Fibroblast of lung (primary cell): ENCODE measurements at regions not wholly inside any gene's neighbourhood (a gene's known extent, or its start where the extent isn't known, plus 50 kb on each side); places are given as distances from the start of the nearest gene placed in this dataset.
"Not testable (repeated sequence)": the region's sequence is repeated elsewhere in the genome, so short reads cannot be mapped to it uniquely, and the experiment has no call there.

Experiments used
- DNase-seq, 2 donors: peaks; one replicate each; pipeline versions ENCODE4 v3.0.0 to v3.0.0-alpha.2; 2010; ENCODE audit warnings: low read depth in 2 of 2
- H2AFZ ChIP-seq: 2 replicates; pipeline ENCODE4 v1.5.1; 2012; ENCODE audit warnings: low read length, control low read depth, inconsistent platforms
- H3K27ac ChIP-seq: 2 replicates; pipeline ENCODE4 v1.5.1; 2011; ENCODE audit warnings: low read length, control low read depth; ENCODE audit not compliant: insufficient read depth
- H3K27me3 ChIP-seq: 2 replicates; pipeline ENCODE4 v1.5.1; 2011; ENCODE audit warnings: mild to moderate bottlenecking, low read length; ENCODE audit not compliant: control insufficient read depth, insufficient read depth
- H3K36me3 ChIP-seq: 2 replicates; pipeline ENCODE4 v1.5.1; 2011; ENCODE audit warnings: low read length; ENCODE audit not compliant: control insufficient read depth, insufficient read depth
- H3K4me1 ChIP-seq: 2 replicates; pipeline ENCODE4 v1.5.1; 2011; ENCODE audit warnings: low read length; ENCODE audit not compliant: control insufficient read depth, insufficient read depth; ENCODE audit errors: extremely low read depth
- H3K4me2 ChIP-seq: 2 replicates; pipeline ENCODE4 v1.5.1; 2011; ENCODE audit warnings: low read length, control low read depth; ENCODE audit not compliant: insufficient read depth; ENCODE audit errors: extremely low read depth
- H3K4me3 ChIP-seq, 4 experiments: fragments of 200-600 bp in 1 of 4; sonication (generic) in 1 of 4; replicated peaks in 1 of 4; 2 replicates each; pipeline ENCODE4 v1.5.1; 2011 to 2016; ENCODE audit warnings: low read length in 4 of 4, low read depth in 3 of 4, mild to moderate bottlenecking in 3 of 4, control low read depth in 2 of 4, inconsistent platforms in 1 of 4, mixed read lengths in 1 of 4; ENCODE audit not compliant: insufficient read depth in 1 of 4; ENCODE audit errors: control extremely low read depth in 1 of 4
- H3K79me2 ChIP-seq: 2 replicates; pipeline ENCODE4 v1.5.1; 2012; ENCODE audit warnings: mild to moderate bottlenecking, low read length, inconsistent platforms; ENCODE audit not compliant: control insufficient read depth, insufficient read depth
- H3K9ac ChIP-seq: 2 replicates; pipeline ENCODE4 v1.5.1; 2011; ENCODE audit warnings: mild to moderate bottlenecking, low read length, control low read depth; ENCODE audit not compliant: insufficient read depth
- H3K9me3 ChIP-seq: 2 replicates; pipeline ENCODE4 v1.5.1; 2012; ENCODE audit warnings: low read depth, low read length; ENCODE audit not compliant: control insufficient read depth, insufficient read depth
- H4K20me1 ChIP-seq: 2 replicates; pipeline ENCODE4 v1.5.1; 2011; ENCODE audit warnings: low read length; ENCODE audit not compliant: control insufficient read depth, insufficient read depth; ENCODE audit errors: extremely low read depth

DNA sequence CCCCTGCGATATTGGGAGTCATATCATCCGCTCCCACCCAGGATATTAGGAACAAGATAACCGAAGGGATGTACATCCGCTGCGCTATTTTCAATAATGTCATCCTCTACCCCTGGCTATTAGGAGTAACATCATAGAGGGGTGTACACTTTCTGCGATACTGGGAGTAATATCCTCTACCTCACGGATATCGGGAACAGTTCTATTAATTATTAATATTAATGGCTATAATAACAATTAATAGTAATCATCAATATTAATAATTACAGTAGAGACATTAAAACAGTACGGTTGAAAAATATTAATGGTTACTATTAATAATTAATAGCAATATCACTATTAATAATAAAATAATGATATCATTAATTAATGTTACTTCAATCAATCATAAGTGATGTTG is 90.1 kb downstream of the OTOP1 start:
- not testable (repeated sequence) for H3K27ac ChIP-seq, H3K4me1 ChIP-seq, H3K4me3 ChIP-seq, H2AFZ ChIP-seq, H3K9me3 ChIP-seq, H3K79me2 ChIP-seq, H3K9ac ChIP-seq, H3K27me3 ChIP-seq, H3K36me3 ChIP-seq, H4K20me1 ChIP-seq, DNase-seq, H3K4me2 ChIP-seq
